H1 (cell line): ENCODE measurements at regions not wholly inside any gene's neighbourhood (a gene's known extent, or its start where the extent isn't known, plus 50 kb on each side); places are given as distances from the start of the nearest gene placed in this dataset.

Source experiments
- CTCF ChIA-PET: fragments of 300-600 bp; sonication (Branson Sonifier 250); formaldehyde crosslinking; loops from one replicate; lab custom pipeline; 2021; ENCODE audit not compliant: partially characterized antibody; lab: Charles Lee
- POLR2A ChIA-PET: fragments of 300-600 bp; sonication (Branson Sonifier 250); formaldehyde crosslinking; loops from one replicate; lab custom pipeline; 2021; ENCODE audit warnings: inconsistent platforms; ENCODE audit not compliant: partially characterized antibody; lab: Charles Lee
- DNase-seq, 2 experiments: peaks; one replicate each; pipeline versions ENCODE4 v3.0.0 to v3.0.0-alpha.2; 2010 to 2022; ENCODE audit warnings: low spot score in 2 of 2, low read depth in 1 of 2, mixed read lengths in 1 of 2
- FAIRE-seq: peaks from 2 replicates; lab custom pipeline; 2011; peaks lifted over from hg19 to GRCh38; lab: Jason Lieb, UNC
- H2AFZ ChIP-seq: 2 replicates; pipeline ENCODE4 v1.8.1; 2012; ENCODE audit warnings: low read length, inconsistent platforms
- H2AK5ac ChIP-seq: 2 replicates; pipeline ENCODE4 v1.6.1; 2013; ENCODE audit warnings: low read depth, low read length
- H2BK120ac ChIP-seq: replicated peaks from 2 replicates; pipeline ENCODE3; 2013; ENCODE audit warnings: low read depth, low read length, inconsistent platforms
- H2BK12ac ChIP-seq: 2 replicates; pipeline ENCODE4 v1.6.1; 2013; ENCODE audit warnings: low read depth, low read length
- H2BK15ac ChIP-seq: 2 replicates; pipeline ENCODE4 v1.6.1; 2013; ENCODE audit warnings: low read length
- H2BK20ac ChIP-seq: 2 replicates; pipeline ENCODE4 v1.6.1; 2013; ENCODE audit warnings: low read length
- H2BK5ac ChIP-seq: 2 replicates; pipeline ENCODE4 v1.6.1; 2013; ENCODE audit warnings: low read depth, low read length
- H3K14ac ChIP-seq: 2 replicates; pipeline ENCODE4 v1.6.1; 2013; ENCODE audit warnings: inconsistent platforms; ENCODE audit not compliant: insufficient read length
- H3K18ac ChIP-seq: 2 replicates; pipeline ENCODE4 v1.6.1; 2013; ENCODE audit warnings: low read length; ENCODE audit errors: extremely low read depth
- H3K23ac ChIP-seq: 2 replicates; pipeline ENCODE4 v1.6.1; 2013; ENCODE audit warnings: inconsistent platforms; ENCODE audit not compliant: insufficient read length
- H3K23me2 ChIP-seq: 2 replicates; pipeline ENCODE4 v1.6.1; 2013; ENCODE audit warnings: low read depth, low read length
- H3K27ac ChIP-seq: 2 replicates; pipeline ENCODE4 v1.6.1; 2011; ENCODE audit warnings: low read depth, low read length, inconsistent platforms
- H3K27me3 ChIP-seq, 4 experiments: replicated peaks in 1 of 4; 1 replicate in 1 of 4; 2 replicates in 3 of 4; pipeline versions ENCODE4 v1.6.1 to v1.8.1; 2011 to 2013; ENCODE audit warnings: low read length in 3 of 4, mild to moderate bottlenecking in 3 of 4, inconsistent platforms in 2 of 4, mixed read lengths in 2 of 4, moderate library complexity in 1 of 4; ENCODE audit not compliant: control insufficient read depth in 3 of 4, insufficient read depth in 3 of 4; ENCODE audit errors: extremely low read depth in 1 of 4
- H3K36me3 ChIP-seq, 4 experiments: 2 replicates each; pipeline versions ENCODE4 v1.6.1 to v1.8.1; 2011 to 2013; ENCODE audit warnings: mild to moderate bottlenecking in 4 of 4, low read length in 3 of 4, moderate library complexity in 2 of 4, control low read depth in 1 of 4, inconsistent platforms in 1 of 4; ENCODE audit not compliant: insufficient read depth in 4 of 4, control insufficient read depth in 2 of 4
- H3K4ac ChIP-seq: replicated peaks from 2 replicates; pipeline ENCODE3; 2013; ENCODE audit warnings: low read length, low read depth, mixed read lengths, inconsistent platforms; ENCODE audit not compliant: insufficient read length
- H3K4me1 ChIP-seq, 4 experiments: replicated peaks in 1 of 4; 1 replicate in 1 of 4; 2 replicates in 3 of 4; pipeline versions ENCODE4 v1.6.1 to v1.8.1; 2011 to 2013; ENCODE audit warnings: low read length in 3 of 4, inconsistent platforms in 2 of 4, mixed read lengths in 1 of 4; ENCODE audit not compliant: insufficient read depth in 4 of 4, control insufficient read depth in 3 of 4
- H3K4me2 ChIP-seq, 2 experiments: 2 replicates each; pipeline versions ENCODE4 v1.6.1 to v1.8.1; 2011 to 2013; ENCODE audit warnings: low read depth in 2 of 2, low read length in 2 of 2, control low read depth in 1 of 2, inconsistent platforms in 1 of 2, mild to moderate bottlenecking in 1 of 2; ENCODE audit not compliant: insufficient read depth in 1 of 2
- H3K4me3 ChIP-seq, 4 experiments: fragments of 200-600, 300-600 bp in 1 of 4; sonication (generic), shearing (Covaris generic), sonication (Bioruptor Twin) in 1 of 4; 2 replicates each; pipeline versions ENCODE4 v1.5.1 to v1.8.1; 2011 to 2016; ENCODE audit warnings: low read length in 4 of 4, low read depth in 3 of 4, control low read depth in 2 of 4, inconsistent platforms in 2 of 4, mild to moderate bottlenecking in 2 of 4, mixed read lengths in 1 of 4, moderate library complexity in 1 of 4; ENCODE audit not compliant: insufficient read depth in 2 of 4; ENCODE audit errors: extremely low read depth in 1 of 4
- H3K56ac ChIP-seq: replicated peaks from 2 replicates; pipeline ENCODE3; 2013; ENCODE audit warnings: low read depth, mild to moderate bottlenecking, mixed read lengths, low read length, inconsistent platforms; ENCODE audit not compliant: insufficient read length
- H3K79me1 ChIP-seq: 2 replicates; pipeline ENCODE4 v1.6.1; 2013; ENCODE audit warnings: low read depth, low read length, control low read depth
- H3K79me2 ChIP-seq, 2 experiments: 2 replicates each; pipeline versions ENCODE4 v1.6.1 to v1.8.1; 2012 to 2013; ENCODE audit warnings: low read length in 2 of 2, mild to moderate bottlenecking in 2 of 2, inconsistent platforms in 1 of 2; ENCODE audit not compliant: insufficient read depth in 2 of 2, control insufficient read depth in 1 of 2
- H3K9ac ChIP-seq, 4 experiments: replicated peaks in 1 of 4; 1 replicate in 1 of 4; 2 replicates in 3 of 4; pipeline versions ENCODE4 v1.6.1 to v1.8.1; 2011 to 2013; ENCODE audit warnings: low read depth in 3 of 4, low read length in 3 of 4, control low read depth in 2 of 4, mild to moderate bottlenecking in 2 of 4, moderate library complexity in 2 of 4, inconsistent platforms in 1 of 4; ENCODE audit errors: extremely low read depth in 1 of 4
- H3K9me3 ChIP-seq, 2 experiments: 2 replicates each; pipeline versions ENCODE4 v1.6.1 to v1.8.1; 2012 to 2013; ENCODE audit warnings: mild to moderate bottlenecking in 2 of 2, moderate library complexity in 2 of 2, control low read depth in 1 of 2, inconsistent platforms in 1 of 2, low read depth in 1 of 2, low read length in 1 of 2, mixed read lengths in 1 of 2; ENCODE audit not compliant: insufficient read depth in 2 of 2
- H4K20me1 ChIP-seq, 2 experiments: replicated peaks in 1 of 2; 2 replicates each; pipeline versions ENCODE3 to v1.8.1; 2011 to 2013; ENCODE audit warnings: inconsistent platforms in 2 of 2, low read length in 2 of 2, mild to moderate bottlenecking in 1 of 2; ENCODE audit not compliant: insufficient read depth in 2 of 2, control insufficient read depth in 1 of 2
- H4K5ac ChIP-seq: 2 replicates; pipeline ENCODE4 v1.6.1; 2013; ENCODE audit warnings: low read length, low read depth, mixed read lengths, inconsistent platforms; ENCODE audit not compliant: insufficient read length
- H4K8ac ChIP-seq: 2 replicates; pipeline ENCODE4 v1.8.0; 2013; ENCODE audit warnings: mild to moderate bottlenecking, moderate library complexity, low read length, inconsistent platforms; ENCODE audit not compliant: insufficient read depth; ENCODE audit errors: extremely low read depth
- H4K91ac ChIP-seq: replicated peaks from 2 replicates; pipeline ENCODE3; 2013; ENCODE audit warnings: low read length, mixed read lengths, inconsistent platforms; ENCODE audit not compliant: insufficient read length
- CBX8 ChIP-seq: fragments of 300-800, 300-1000 bp; sonication (generic); IDR thresholded peaks from 2 replicates; pipeline ENCODE4 v1.7.1; 2016; ENCODE audit warnings: low read depth, low read length, borderline replicate concordance
- CEBPB ChIP-seq: IDR thresholded peaks from 2 replicates; pipeline ENCODE4 v1.6.1; 2012; ENCODE audit warnings: low read depth, low read length
- CTBP2 ChIP-seq: IDR thresholded peaks from 2 replicates; pipeline ENCODE4 v1.7.0; 2011; ENCODE audit warnings: borderline replicate concordance, mild to moderate bottlenecking, moderate library complexity, mixed read lengths, low read length; ENCODE audit not compliant: insufficient read depth, insufficient read length
- MAFK ChIP-seq: IDR thresholded peaks from 2 replicates; pipeline ENCODE4 v1.6.1; 2012; ENCODE audit warnings: low read depth, mild to moderate bottlenecking, improper control_type of control experiment, low read length
- RNF2 ChIP-seq: fragments of 200-900, 300-1000 bp; sonication (generic); IDR thresholded peaks from 2 replicates; pipeline ENCODE4 v1.7.1; 2016; ENCODE audit warnings: borderline replicate concordance, low read depth, mild to moderate bottlenecking, antibody characterized with exemption, low read length; ENCODE audit not compliant: poor library complexity, severe bottlenecking; ENCODE audit errors: missing control alignments
- SP4 ChIP-seq: IDR thresholded peaks from 2 replicates; pipeline ENCODE4 v1.6.1; 2012; ENCODE audit warnings: low read length, inconsistent platforms
- TBP ChIP-seq: IDR thresholded peaks from 2 replicates; pipeline ENCODE4 v1.6.1; 2011; ENCODE audit warnings: low read depth, low read length, improper control_type of control experiment
- WGBS, 2 experiments: shearing (Covaris generic) in 1 of 2; methylation state at CpG; one replicate each; pipeline versions ENCODE4 v1.1.6 to v1.1.7; 2013 to 2015; ENCODE audit warnings: low lambda C conversion rate in 2 of 2, mixed read lengths in 2 of 2, inconsistent platforms in 1 of 2, low coverage in 1 of 2, missing lambda C conversion rate in 1 of 2; ENCODE audit not compliant: insufficient replicate concordance in 2 of 2, insufficient coverage in 1 of 2, insufficient read length in 1 of 2; ENCODE audit errors: extremely low coverage in 1 of 2, missing lambda C conversion rate in 1 of 2; 5-methylcytosine and 5-hydroxymethylcytosine counted together

DNA sequence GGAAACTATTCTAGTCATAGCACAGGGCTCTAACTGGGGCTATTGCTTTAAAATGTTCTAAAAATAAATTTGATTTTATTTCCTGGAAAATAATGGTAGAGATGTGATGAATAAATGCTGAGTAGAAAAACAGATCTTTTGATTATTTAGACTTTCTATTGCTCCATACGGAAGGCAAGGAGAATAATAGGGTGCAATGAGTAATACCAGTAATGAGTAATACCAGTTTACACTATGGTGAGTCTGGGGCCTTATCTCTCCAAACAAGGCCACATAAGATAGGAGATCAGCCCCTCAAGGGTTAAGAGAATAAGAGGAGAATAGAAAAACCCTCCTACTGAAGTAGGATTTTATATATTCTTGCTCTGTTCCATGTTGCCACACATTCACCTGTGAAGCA lies 390.4 kb downstream of the KLF5 start:
- H3K18ac ChIP-seq: no peak overlapping the region
- no peaks in the 10 kb centered on the region for H3K36me3 ChIP-seq
- H2BK5ac ChIP-seq: no peak overlapping the region
- no peaks in the 10 kb centered on the region for H3K27me3 ChIP-seq
- no peak overlapping the region for H3K4ac ChIP-seq
- no peaks in the 10 kb centered on the region for H3K4me1 ChIP-seq
- FAIRE-seq: no peak
- TF ChIP-seq CBX8 (no peak), CTBP2 (no peak), CEBPB (no peak), SP4 (no peak), MAFK (no peak), RNF2 (no peak), TBP (no peak)
- H3K27ac ChIP-seq: no peak overlapping the region
- no peak overlapping the region for H4K8ac ChIP-seq
- H3K23ac ChIP-seq: no peak overlapping the region
- no peak overlapping the region for H2BK15ac ChIP-seq
- no peak overlapping the region for H3K4me3 ChIP-seq
- CTCF ChIA-PET: no interaction called here
- no peak overlapping the region for H3K14ac ChIP-seq
- H4K91ac ChIP-seq: no peak overlapping the region
- H4K5ac ChIP-seq: no peak overlapping the region
- H3K23me2 ChIP-seq: no peaks in the 10 kb centered on the region
- DNase-seq: no peak
- 93% methylated on average over 1 of the region's 1 CpG; no CpG with 5 or more reads in 1 of the 2 experiments for WGBS, 2 experiments
- H2BK120ac ChIP-seq: no peak overlapping the region
- no peaks in the 10 kb centered on the region for H4K20me1 ChIP-seq
- no peaks in the 10 kb centered on the region for H3K9me3 ChIP-seq
- H3K79me1 ChIP-seq: no peaks in the 10 kb centered on the region
- no peak overlapping the region for H3K9ac ChIP-seq
- no peak overlapping the region for H2BK12ac ChIP-seq
- no peaks in the 10 kb centered on the region for H3K79me2 ChIP-seq
- H2AFZ ChIP-seq: no peak overlapping the region
- no peak overlapping the region for H2AK5ac ChIP-seq
- no peak overlapping the region for H3K56ac ChIP-seq
- POLR2A ChIA-PET: no interaction called here
- no peak overlapping the region for H3K4me2 ChIP-seq
- H2BK20ac ChIP-seq: no peak overlapping the region
